ENCODE measurements at regions not wholly inside any gene's neighbourhood (a gene's known extent, or its start where the extent isn't known, plus 50 kb on each side); places are given as distances from the start of the nearest gene placed in this dataset.

GRCh38 chr18:30597202-30597601, 445.3 kb downstream of the DSC3 start:
- TF ChIP-seq CTCF (IDR thresholded peaks at IDR 0.05; ENCODE audit: borderline replicate concordance, extremely low read depth, low read length, poor library complexity, severe bottlenecking) (no peak), EZH2 (IDR thresholded peaks at IDR 0.05; ENCODE audit: borderline replicate concordance, low read depth, low read length, severe bottlenecking) (no peak)
